ENCODE measurements at regions not wholly inside any gene's neighbourhood (a gene's known extent, or its start where the extent isn't known, plus 50 kb on each side); places are given as distances from the start of the nearest gene placed in this dataset.

DNA sequence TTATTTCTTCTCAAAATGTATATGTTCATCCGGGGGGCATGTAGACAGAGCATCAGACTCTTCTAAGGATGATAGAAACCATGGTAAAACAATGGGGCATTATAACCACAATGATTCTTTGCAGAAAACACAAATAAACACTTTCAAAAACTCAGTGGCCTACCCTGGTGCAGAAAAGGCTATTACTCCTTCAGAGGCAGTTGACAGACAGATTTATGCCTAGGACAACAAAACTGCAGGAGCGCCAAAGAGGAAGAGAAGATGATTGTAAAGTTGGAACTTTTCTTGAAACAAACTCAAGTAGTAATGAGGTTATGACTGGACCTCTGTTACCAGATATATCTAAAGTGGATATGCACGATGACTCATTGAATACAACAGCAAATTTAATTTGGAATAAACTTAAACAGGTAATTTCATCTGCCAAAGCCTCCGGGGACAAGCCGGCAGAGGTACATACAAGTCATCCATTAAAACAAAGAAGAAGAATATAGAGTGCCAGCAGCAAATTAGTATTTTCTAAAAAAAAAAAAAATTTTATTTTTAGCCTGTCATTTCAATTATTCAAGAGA, 1068.4 kb upstream of the INTU start:
- DNase-seq (no peak), ATAC-seq (no peak)
- Mint-ChIP-seq H3K36me3 (ENCODE audit: insufficient read depth) (no peaks in the 10 kb centered on the region), H3K4me1 (ENCODE audit: low read depth) (no peaks in the 10 kb centered on the region), H3K4me3 (no peak overlapping the region), H3K27me3 (ENCODE audit: low read depth) (no peaks in the 10 kb centered on the region), H3K9me3 (peaks cover 9% of the 10 kb centered on the region)

DNA sequence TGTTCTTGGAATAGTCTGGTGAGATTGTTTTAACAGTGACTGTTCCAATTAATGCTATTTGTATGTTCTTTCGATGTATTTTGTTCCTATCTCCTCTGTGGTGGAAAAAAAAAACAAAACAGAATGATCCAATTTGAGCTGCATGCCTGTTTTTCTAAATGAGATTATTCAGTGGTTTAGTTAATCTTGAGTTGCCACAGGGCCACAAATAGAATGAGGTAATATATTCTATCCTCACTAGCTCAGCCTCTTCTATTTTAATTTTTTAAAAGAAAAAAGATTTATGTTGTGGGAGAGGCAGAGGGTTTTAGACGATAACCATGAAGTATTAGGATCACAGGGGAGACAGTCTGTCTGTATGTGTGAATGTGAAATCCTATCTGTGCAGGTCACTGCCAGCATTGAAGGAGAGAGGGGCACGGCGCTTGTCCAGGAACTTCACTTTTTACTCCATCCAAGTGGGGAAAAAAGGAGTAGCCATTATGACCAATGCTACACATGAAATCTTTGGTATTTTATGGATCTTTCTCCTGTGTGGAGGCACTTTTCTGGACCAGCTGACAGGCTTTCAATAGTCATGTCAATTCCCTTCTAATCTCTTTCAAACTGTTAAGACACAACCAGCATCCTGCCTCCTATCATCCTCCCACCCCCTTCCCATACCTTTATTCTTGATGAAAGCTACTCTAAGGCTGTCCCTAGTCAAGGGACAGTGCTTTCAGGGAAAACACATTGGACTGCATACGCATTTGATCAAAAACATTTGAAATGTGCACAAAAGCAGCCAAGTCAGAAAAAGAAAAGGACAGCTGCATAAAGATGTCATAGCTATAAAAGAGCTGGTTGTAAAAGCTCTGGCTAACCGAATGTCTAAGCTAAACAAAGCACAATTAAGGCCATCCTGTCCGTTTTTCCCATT, 1063.8 kb upstream of the INTU start:
- H3K9me3 Mint-ChIP-seq, result peaks cover 5% of the 10 kb centered on the region
- ATAC-seq (no peak), DNase-seq (no peak)
- no peaks in the 10 kb centered on the region for H3K27me3 Mint-ChIP-seq (ENCODE audit: low read depth)
- no peak overlapping the region for H3K4me3 Mint-ChIP-seq
- no peaks in the 10 kb centered on the region for H3K4me1 Mint-ChIP-seq (ENCODE audit: low read depth)
- H3K36me3 Mint-ChIP-seq (ENCODE audit: insufficient read depth), result no peaks in the 10 kb centered on the region

DNA sequence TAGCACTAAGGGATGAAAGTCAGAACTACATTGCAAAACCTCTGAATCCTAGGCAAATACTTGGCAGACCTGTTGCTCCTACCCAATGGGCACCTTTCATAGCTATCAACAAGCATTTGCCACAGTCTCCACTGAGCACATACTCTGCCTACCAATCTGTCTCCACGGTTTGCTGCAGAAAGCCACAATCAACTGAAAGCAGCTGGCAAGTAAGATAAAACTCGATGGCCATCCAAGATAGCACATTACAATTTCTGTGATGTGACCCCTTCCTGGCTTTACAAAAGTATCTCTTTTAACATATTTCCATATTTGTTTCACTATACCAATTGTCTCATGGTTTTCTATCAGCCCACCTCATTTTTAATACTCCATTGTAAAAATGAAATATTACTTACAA, 1060.5 kb upstream of the INTU start:
- no peak overlapping the region for H3K4me3 Mint-ChIP-seq
- no peaks in the 10 kb centered on the region for H3K36me3 Mint-ChIP-seq (ENCODE audit: insufficient read depth)
- no peaks in the 10 kb centered on the region for H3K9me3 Mint-ChIP-seq
- no peak for ATAC-seq
- DNase-seq, result no peak
- H3K4me1 Mint-ChIP-seq (ENCODE audit: low read depth), result no peaks in the 10 kb centered on the region
- no peaks in the 10 kb centered on the region for H3K27me3 Mint-ChIP-seq (ENCODE audit: low read depth)

DNA sequence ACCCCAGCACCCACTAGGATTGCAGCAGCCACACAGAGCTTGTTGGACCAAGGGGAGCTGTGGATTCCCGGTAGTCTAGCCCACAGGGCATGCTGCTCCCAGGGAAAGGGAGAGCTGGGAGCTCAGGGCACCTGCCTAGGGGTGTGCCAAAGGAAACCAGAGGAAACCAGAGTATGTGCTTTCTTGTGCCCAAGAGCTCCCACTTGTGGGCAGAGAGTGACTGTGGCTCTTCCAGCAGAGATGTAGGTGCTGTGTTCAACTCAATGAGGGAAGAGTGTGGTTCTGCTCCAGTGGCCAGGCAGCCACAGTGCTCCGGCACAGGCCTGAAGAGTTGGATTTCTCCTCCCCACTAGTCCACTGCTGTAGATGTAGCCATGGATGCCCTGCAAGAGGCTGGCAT, 1050.0 kb upstream of the INTU start:
- ATAC-seq, result no peak
- no peaks in the 10 kb centered on the region for H3K27me3 Mint-ChIP-seq (ENCODE audit: low read depth)
- no peaks in the 10 kb centered on the region for H3K36me3 Mint-ChIP-seq (ENCODE audit: insufficient read depth)
- H3K4me1 Mint-ChIP-seq (ENCODE audit: low read depth), result no peaks in the 10 kb centered on the region
- H3K4me3 Mint-ChIP-seq, result no peak overlapping the region
- H3K9me3 Mint-ChIP-seq, result peaks cover 4% of the 10 kb centered on the region
- no peak for DNase-seq

- DNase-seq (no peak), ATAC-seq (no peak)
- Mint-ChIP-seq H3K9me3 (peaks cover 5% of the 10 kb centered on the region), H3K4me3 (no peak overlapping the region), H3K36me3 (ENCODE audit: insufficient read depth) (no peaks in the 10 kb centered on the region), H3K27me3 (ENCODE audit: low read depth) (no peaks in the 10 kb centered on the region), H3K4me1 (ENCODE audit: low read depth) (no peaks in the 10 kb centered on the region)
Measured at GRCh38 chr4:126583509-126583908, 1049.2 kb upstream of the INTU start.

GRCh38 chr4:126591583-126591982, 1041.2 kb upstream of the INTU start:
- Mint-ChIP-seq H3K4me1 (ENCODE audit: low read depth) (no peaks in the 10 kb centered on the region), H3K9me3 (peaks cover 28% of the 10 kb centered on the region), H3K27me3 (ENCODE audit: low read depth) (no peaks in the 10 kb centered on the region), H3K4me3 (no peak overlapping the region), H3K36me3 (ENCODE audit: insufficient read depth) (no peaks in the 10 kb centered on the region)
- no peak for ATAC-seq
- DNase-seq, result no peak

GRCh38 chr4:126592088-126592487, 1040.7 kb upstream of the INTU start:
- H3K36me3 Mint-ChIP-seq (ENCODE audit: insufficient read depth), result no peaks in the 10 kb centered on the region
- no peak overlapping the region for H3K4me3 Mint-ChIP-seq
- ATAC-seq (no peak), DNase-seq (no peak)
- H3K27me3 Mint-ChIP-seq (ENCODE audit: low read depth), result no peaks in the 10 kb centered on the region
- H3K9me3 Mint-ChIP-seq, result peaks cover 28% of the 10 kb centered on the region
- H3K4me1 Mint-ChIP-seq (ENCODE audit: low read depth), result no peaks in the 10 kb centered on the region

DNA sequence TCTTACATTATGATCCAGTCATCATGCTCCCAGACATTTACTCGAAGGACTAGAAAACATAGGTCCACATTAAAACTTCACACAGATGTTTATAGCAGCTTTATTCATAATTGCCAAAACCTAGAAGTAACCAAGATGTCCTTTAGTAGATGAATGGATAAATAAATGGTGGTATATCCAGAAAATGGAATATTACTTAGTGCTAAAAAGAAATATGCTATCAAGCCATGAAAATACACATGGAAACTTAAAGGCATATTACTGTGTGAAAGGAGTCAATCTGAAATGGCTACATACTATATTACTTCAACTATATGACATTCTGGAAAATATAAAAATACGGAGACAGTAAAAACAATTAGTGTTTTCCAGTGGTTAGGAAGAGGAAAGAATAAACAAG, 1039.1 kb upstream of the INTU start:
- Mint-ChIP-seq H3K4me1 (ENCODE audit: low read depth) (no peaks in the 10 kb centered on the region), H3K27me3 (ENCODE audit: low read depth) (no peaks in the 10 kb centered on the region), H3K4me3 (no peak overlapping the region), H3K9me3 (peaks cover 27% of the 10 kb centered on the region), H3K36me3 (ENCODE audit: insufficient read depth) (no peaks in the 10 kb centered on the region)
- no peak for ATAC-seq
- no peak for DNase-seq

GRCh38 chr4:126595643-126596042, 1037.1 kb upstream of the INTU start:
- ATAC-seq, result no peak
- no peak overlapping the region for H3K4me3 Mint-ChIP-seq
- no peaks in the 10 kb centered on the region for H3K27me3 Mint-ChIP-seq (ENCODE audit: low read depth)
- no peak for DNase-seq
- no peaks in the 10 kb centered on the region for H3K36me3 Mint-ChIP-seq (ENCODE audit: insufficient read depth)
- H3K4me1 Mint-ChIP-seq (ENCODE audit: low read depth), result no peaks in the 10 kb centered on the region
- peaks cover 18% of the 10 kb centered on the region for H3K9me3 Mint-ChIP-seq

- ATAC-seq, result no peak
- Mint-ChIP-seq H3K4me3 (no peak overlapping the region), H3K36me3 (ENCODE audit: insufficient read depth) (no peaks in the 10 kb centered on the region), H3K9me3 (peaks cover 5% of the 10 kb centered on the region), H3K27me3 (ENCODE audit: low read depth) (no peaks in the 10 kb centered on the region), H3K4me1 (ENCODE audit: low read depth) (no peaks in the 10 kb centered on the region)
- DNase-seq, result no peak
Measured at GRCh38 chr4:126599746-126600145, 1033.0 kb upstream of the INTU start.

GRCh38 chr4:126603210-126603609, 1029.5 kb upstream of the INTU start:
- DNase-seq (no peak), ATAC-seq (no peak)
- no peaks in the 10 kb centered on the region for H3K4me1 Mint-ChIP-seq (ENCODE audit: low read depth)
- H3K27me3 Mint-ChIP-seq (ENCODE audit: low read depth), result no peaks in the 10 kb centered on the region
- H3K4me3 Mint-ChIP-seq, result no peak overlapping the region
- H3K9me3 Mint-ChIP-seq, result no peaks in the 10 kb centered on the region
- no peaks in the 10 kb centered on the region for H3K36me3 Mint-ChIP-seq (ENCODE audit: insufficient read depth)

GRCh38 chr4:126603825-126604224, 1028.9 kb upstream of the INTU start:
- Mint-ChIP-seq H3K27me3 (ENCODE audit: low read depth) (no peaks in the 10 kb centered on the region), H3K36me3 (ENCODE audit: insufficient read depth) (no peaks in the 10 kb centered on the region), H3K4me1 (ENCODE audit: low read depth) (no peaks in the 10 kb centered on the region), H3K9me3 (no peaks in the 10 kb centered on the region), H3K4me3 (no peak overlapping the region)
- DNase-seq, result no peak
- ATAC-seq, result no peak

GRCh38 chr4:126604268-126604867, 1028.4 kb upstream of the INTU start:
- ATAC-seq, result no peak
- H3K36me3 Mint-ChIP-seq (ENCODE audit: insufficient read depth), result no peaks in the 10 kb centered on the region
- no peaks in the 10 kb centered on the region for H3K9me3 Mint-ChIP-seq
- DNase-seq, result no peak
- no peaks in the 10 kb centered on the region for H3K27me3 Mint-ChIP-seq (ENCODE audit: low read depth)
- H3K4me3 Mint-ChIP-seq, result no peak overlapping the region
- no peaks in the 10 kb centered on the region for H3K4me1 Mint-ChIP-seq (ENCODE audit: low read depth)

- no peaks in the 10 kb centered on the region for H3K9me3 Mint-ChIP-seq
- no peak overlapping the region for H3K4me3 Mint-ChIP-seq
- H3K27me3 Mint-ChIP-seq (ENCODE audit: low read depth), result no peaks in the 10 kb centered on the region
- no peaks in the 10 kb centered on the region for H3K36me3 Mint-ChIP-seq (ENCODE audit: insufficient read depth)
- no peak for ATAC-seq
- no peak for DNase-seq
- H3K4me1 Mint-ChIP-seq (ENCODE audit: low read depth), result no peaks in the 10 kb centered on the region
Measured at GRCh38 chr4:126610933-126611332, 1021.8 kb upstream of the INTU start.

GRCh38 chr4:126611900-126612299, 1020.9 kb upstream of the INTU start:
- DNase-seq, result no peak
- no peak overlapping the region for H3K4me3 Mint-ChIP-seq
- no peaks in the 10 kb centered on the region for H3K36me3 Mint-ChIP-seq (ENCODE audit: insufficient read depth)

More at GRCh38 chr4:126611900-126612299, 1020.9 kb upstream of the INTU start:
- Mint-ChIP-seq H3K9me3 (peaks cover 7% of the 10 kb centered on the region), H3K4me1 (ENCODE audit: low read depth) (no peaks in the 10 kb centered on the region), H3K27me3 (ENCODE audit: low read depth) (no peaks in the 10 kb centered on the region)
- ATAC-seq, result no peak
